Fibroblast of skin of abdomen (primary cell): ENCODE measurements at regions not wholly inside any gene's neighbourhood (a gene's known extent, or its start where the extent isn't known, plus 50 kb on each side); places are given as distances from the start of the nearest gene placed in this dataset.

Experiments
- DNase-seq: peaks from one replicate; pipeline ENCODE4 v3.0.0-alpha.2; 2013

- DNase-seq = no peak
Observed at GRCh38 chr4:129420637-129421036, 324.7 kb downstream of the C4orf33 start.

- DNase-seq = no peak
Observed at GRCh38 chr4:129422277-129422676, 326.3 kb downstream of the C4orf33 start.

- no peak for DNase-seq
Observed at GRCh38 chr4:129428454-129428853, 332.5 kb downstream of the C4orf33 start.

GRCh38 chr4:129429581-129430320 is 333.8 kb downstream of the C4orf33 start:
- DNase-seq = no peak

GRCh38 chr4:129437347-129437746 is 341.4 kb downstream of the C4orf33 start:
- DNase-seq = no peak

GRCh38 chr4:129438456-129438981 is 342.6 kb downstream of the C4orf33 start:
- no peak for DNase-seq

- DNase-seq = no peak
Observed at GRCh38 chr4:129446074-129446473, 350.1 kb downstream of the C4orf33 start.

GRCh38 chr4:129453524-129454200 is 357.7 kb downstream of the C4orf33 start:
- no peak for DNase-seq

- DNase-seq = no peak
Observed at GRCh38 chr4:129455482-129455881, 359.5 kb downstream of the C4orf33 start.

GRCh38 chr4:129468624-129469023 is 372.7 kb downstream of the C4orf33 start:
- no peak for DNase-seq

- DNase-seq = no peak
Observed at GRCh38 chr4:129474698-129475097, 378.7 kb downstream of the C4orf33 start.

- no peak for DNase-seq
Observed at GRCh38 chr4:129481107-129481506, 385.2 kb downstream of the C4orf33 start.

GRCh38 chr4:129488427-129488826 is 392.5 kb downstream of the C4orf33 start:
- DNase-seq = no peak

- DNase-seq = no peak
Observed at GRCh38 chr4:129490516-129490915, 394.6 kb downstream of the C4orf33 start.

- DNase-seq = no peak
Observed at GRCh38 chr4:129498626-129499025, 402.7 kb downstream of the C4orf33 start.

GRCh38 chr4:129514852-129515251 is 418.9 kb downstream of the C4orf33 start:
- DNase-seq = no peak

GRCh38 chr4:129515356-129515755 is 419.4 kb downstream of the C4orf33 start:
- DNase-seq = no peak

- DNase-seq = no peak
Observed at GRCh38 chr4:129526812-129527211, 430.9 kb downstream of the C4orf33 start.

- no peak for DNase-seq
Observed at GRCh38 chr4:129531253-129531652, 435.3 kb downstream of the C4orf33 start.

GRCh38 chr4:129532573-129532972 is 436.6 kb downstream of the C4orf33 start:
- no peak for DNase-seq

GRCh38 chr4:129543299-129543698 is 447.3 kb downstream of the C4orf33 start:
- DNase-seq = no peak

GRCh38 chr4:129545599-129546278 is 449.8 kb downstream of the C4orf33 start:
- DNase-seq = peak; percentile 18

GRCh38 chr4:129546531-129546930 is 450.6 kb downstream of the C4orf33 start:
- DNase-seq = no peak
